OCI-LY1 (cell line): ENCODE measurements at regions not wholly inside any gene's neighbourhood (a gene's known extent, or its start where the extent isn't known, plus 50 kb on each side); places are given as distances from the start of the nearest gene placed in this dataset.

Experiments
- EZH2 ChIP-seq: fragments of 200-600 bp; sonication (generic), shearing (Covaris generic); IDR thresholded peaks from 2 replicates; pipeline ENCODE4 v1.8.0; 2017; ENCODE audit warnings: borderline replicate concordance, mixed run types, mild to moderate bottlenecking, antibody characterized with exemption, low read length, moderate library complexity, mixed read lengths
- TF ChIP-seq, protein P1 (sequence below): fragments of 200-600 bp; sonication (generic), shearing (Covaris generic); IDR thresholded peaks from 2 replicates; pipeline ENCODE4 v1.5.1; 2017; ENCODE audit warnings: mild to moderate bottlenecking, antibody characterized with exemption, low read length, moderate library complexity, mixed read lengths

DNA sequence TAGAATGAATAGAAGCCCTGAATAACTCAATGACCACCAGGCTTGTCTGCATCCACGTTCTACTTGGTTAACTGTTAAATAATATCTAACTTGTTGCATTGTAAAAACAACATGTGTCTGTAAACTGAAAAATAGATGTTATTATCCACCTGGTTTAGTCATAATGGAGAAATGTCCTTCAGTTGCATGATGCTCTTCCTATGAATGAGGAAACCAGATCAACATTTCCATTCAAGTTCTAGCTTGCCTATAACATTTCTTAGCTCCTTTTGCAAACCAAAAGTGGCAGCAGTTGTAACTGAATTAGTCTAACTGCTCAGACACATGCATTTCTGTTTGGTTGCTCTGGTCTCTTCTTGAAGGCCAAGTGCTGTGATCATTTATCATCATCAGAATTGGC, 62.9 kb upstream of the BET1 start:
- TF ChIP-seq, protein P1, sequence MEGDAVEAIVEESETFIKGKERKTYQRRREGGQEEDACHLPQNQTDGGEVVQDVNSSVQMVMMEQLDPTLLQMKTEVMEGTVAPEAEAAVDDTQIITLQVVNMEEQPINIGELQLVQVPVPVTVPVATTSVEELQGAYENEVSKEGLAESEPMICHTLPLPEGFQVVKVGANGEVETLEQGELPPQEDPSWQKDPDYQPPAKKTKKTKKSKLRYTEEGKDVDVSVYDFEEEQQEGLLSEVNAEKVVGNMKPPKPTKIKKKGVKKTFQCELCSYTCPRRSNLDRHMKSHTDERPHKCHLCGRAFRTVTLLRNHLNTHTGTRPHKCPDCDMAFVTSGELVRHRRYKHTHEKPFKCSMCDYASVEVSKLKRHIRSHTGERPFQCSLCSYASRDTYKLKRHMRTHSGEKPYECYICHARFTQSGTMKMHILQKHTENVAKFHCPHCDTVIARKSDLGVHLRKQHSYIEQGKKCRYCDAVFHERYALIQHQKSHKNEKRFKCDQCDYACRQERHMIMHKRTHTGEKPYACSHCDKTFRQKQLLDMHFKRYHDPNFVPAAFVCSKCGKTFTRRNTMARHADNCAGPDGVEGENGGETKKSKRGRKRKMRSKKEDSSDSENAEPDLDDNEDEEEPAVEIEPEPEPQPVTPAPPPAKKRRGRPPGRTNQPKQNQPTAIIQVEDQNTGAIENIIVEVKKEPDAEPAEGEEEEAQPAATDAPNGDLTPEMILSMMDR: no peak
- no peak for TF ChIP-seq EZH2
